ENCODE measurements at regions not wholly inside any gene's neighbourhood (a gene's known extent, or its start where the extent isn't known, plus 50 kb on each side); places are given as distances from the start of the nearest gene placed in this dataset.

- POLR2A ChIA-PET = no interaction called here
- CTCF ChIA-PET = no interaction called here
Observed at GRCh38 chr6:12622566-12622965, 94.0 kb upstream of the PHACTR1 start.

More at GRCh38 chr6:12622566-12622965, 94.0 kb upstream of the PHACTR1 start:
- Mint-ChIP-seq H3K27me3 (ENCODE audit: low read depth) (no peaks in the 10 kb centered on the region), H3K9me3 (peaks cover 5% of the 10 kb centered on the region; the same call in 1 of the 2 replicates), H3K4me1 (peaks cover 4% of the 10 kb centered on the region; the same call in 1 of the 2 replicates), H3K4me3 (no peak overlapping the region), H3K36me3 (no peaks in the 10 kb centered on the region), H3K27ac (no peak overlapping the region)
- no peak for ATAC-seq
- TF ChIP-seq TEAD1 (CRISPR knock-in tag; IDR thresholded peaks at IDR 0.05) (no peak), SP1 (CRISPR knock-in tag; conservative IDR thresholded peaks at IDR 0.05) (no peak), PREB (CRISPR knock-in tag; IDR thresholded peaks at IDR 0.05; ENCODE audit: borderline replicate concordance) (no peak), ZNF532 (CRISPR knock-in tag; IDR thresholded peaks at IDR 0.05; ENCODE audit: borderline replicate concordance) (no peak), ZNF232 (CRISPR knock-in tag; IDR thresholded peaks at IDR 0.05) (no peak), ZNF396 (CRISPR knock-in tag; IDR thresholded peaks at IDR 0.05; ENCODE audit: borderline replicate concordance) (no peak), GTF2I (CRISPR knock-in tag; conservative IDR thresholded peaks at IDR 0.05) (no peak), NR3C1 (CRISPR knock-in tag; conservative IDR thresholded peaks at IDR 0.05; ENCODE audit: low read depth) (no peak), ZNF263 (CRISPR knock-in tag; IDR thresholded peaks at IDR 0.05; ENCODE audit: low read depth) (no peak), ESRRA (CRISPR knock-in tag; IDR thresholded peaks at IDR 0.05; ENCODE audit: borderline replicate concordance) (no peak), MYBL2 (CRISPR knock-in tag; IDR thresholded peaks at IDR 0.05) (no peak), E2F1 (CRISPR knock-in tag; IDR thresholded peaks at IDR 0.05) (no peak), AR (CRISPR knock-in tag; IDR thresholded peaks at IDR 0.05) (no peak), SOX15 (CRISPR knock-in tag; IDR thresholded peaks at IDR 0.05) (no peak), NFE2L1 (CRISPR knock-in tag; IDR thresholded peaks at IDR 0.05) (no peak), ZBTB21 (CRISPR knock-in tag; IDR thresholded peaks at IDR 0.05; ENCODE audit: borderline replicate concordance) (no peak), ZNF281 (CRISPR knock-in tag; IDR thresholded peaks at IDR 0.05) (no peak)
- DNase-seq (ENCODE audit: low spot score) = no peak
